Ovary (tissue), 7 donors: ENCODE measurements at regions not wholly inside any gene's neighbourhood (a gene's known extent, or its start where the extent isn't known, plus 50 kb on each side); places are given as distances from the start of the nearest gene placed in this dataset.

Experiments used
- DNase-seq, 5 donors: peaks; one replicate each; pipeline ENCODE4 v3.0.0-alpha.2; 2019 to 2020
- H3K27ac ChIP-seq, 2 donors: fragments of 200-600 bp; one replicate each; pipeline versions ENCODE4 v1.5.1 to v1.8.0; 2019 to 2022
- H3K27me3 ChIP-seq: fragments of 200-600 bp; one replicate; pipeline ENCODE4 v1.8.0; 2022
- H3K36me3 ChIP-seq: fragments of 200-600 bp; sonication (generic); one replicate; pipeline ENCODE4 v1.5.1; 2019
- H3K4me1 ChIP-seq: one replicate; pipeline ENCODE4 v1.8.1; 2013; ENCODE audit warnings: mild to moderate bottlenecking, moderate library complexity; ENCODE audit not compliant: insufficient read depth
- H3K4me3 ChIP-seq: fragments of 200-600 bp; sonication (generic); one replicate; pipeline ENCODE4 v1.5.1; 2017
- H3K9me3 ChIP-seq, 2 donors: fragments of 200-600 bp in 1 of 2; sonication (generic) in 1 of 2; one replicate each; pipeline versions ENCODE4 v1.5.1 to v1.8.1; 2013 to 2019; ENCODE audit warnings: mild to moderate bottlenecking in 1 of 2, moderate library complexity in 1 of 2
- EP300 ChIP-seq: sonication (generic); formaldehyde crosslinking; IDR thresholded peaks from one replicate; pipeline ENCODE4 v1.6.1; 2017; ENCODE audit warnings: antibody characterized with exemption
- POLR2A ChIP-seq: fragments of 450-650 bp; IDR thresholded peaks from one replicate; pipeline ENCODE4 v1.6.1; 2017; ENCODE audit warnings: antibody characterized with exemption, mild to moderate bottlenecking, moderate library complexity
- WGBS, 3 donors: extraction: QIAGEN DNeasy Blood & Tissue Kit in 1 of 3; methylation state at CpG; one replicate each; pipeline versions ENCODE4 v1.1.5 to v1.1.7; 2013 to 2017; 5-methylcytosine and 5-hydroxymethylcytosine counted together
- intact Hi-C, 4 donors: fragments of 100-400 bp; cut with DNase I; formaldehyde crosslinking; loops; one replicate each; pipeline versions ENCODE4 v1.11.0 to v1.15.1; 2022 to 2023
- TF ChIP-seq, protein P1 (sequence below), 3 donors: fragments of 450-650 bp in 2 of 3; fragments of 200-600 bp in 1 of 3; IDR thresholded peaks; one replicate each; pipeline versions ENCODE4 v1.5.1 to v1.8.0; 2016 to 2022; ENCODE audit warnings: antibody characterized with exemption in 3 of 3, mild to moderate bottlenecking in 1 of 3
- donor health status: DM: no; HTN: no; CAD: no; lungs with moderate emphysema.
- donor health status: DM: no; HTN: no; CAD: no.
- donor health status: Bipolar disorder and iron deficiency.
- donor health status: DM: no; HTN: no; CAD: no.
- donor health status: DM: yes; HTN: yes; CAD: no.

DNA sequence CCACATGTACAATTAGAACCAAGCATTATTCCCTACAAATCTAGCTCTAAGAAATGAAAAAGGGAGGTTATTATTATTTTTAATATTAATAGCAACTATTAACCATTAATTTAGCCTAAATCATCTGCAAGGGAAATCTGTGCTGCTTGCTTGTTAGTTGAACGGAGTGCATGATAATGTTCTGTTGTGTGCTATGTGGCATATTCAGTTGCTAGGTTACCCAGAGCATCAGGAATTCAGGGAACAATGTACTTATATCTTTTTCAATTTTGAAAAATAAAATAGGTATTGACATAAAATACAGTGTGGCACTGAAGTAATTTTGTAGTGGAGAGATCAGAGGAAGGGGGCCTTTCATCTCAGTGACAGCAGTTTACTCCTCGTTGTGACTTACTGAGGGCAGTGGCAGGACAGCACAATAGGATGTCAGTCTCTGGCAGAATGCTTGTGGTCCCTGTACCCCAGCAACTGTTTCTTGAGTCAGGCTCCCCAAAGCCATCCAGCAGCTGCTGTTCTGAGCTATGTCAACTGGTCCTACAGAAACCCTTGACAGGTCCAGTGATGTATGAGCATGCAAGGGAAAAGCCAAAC is 173.6 kb downstream of the TMEM161B start:
- H3K4me1 ChIP-seq = no peaks in the 10 kb centered on the region
- 33 to 49% (median 47%) methylated on average over 2 of the region's 2 CpGs for WGBS, 3 donors
- H3K36me3 ChIP-seq = no peaks in the 10 kb centered on the region
- H3K27ac ChIP-seq = no peak overlapping the region
- no peak overlapping the region for H3K4me3 ChIP-seq
- no peaks in the 10 kb centered on the region for H3K9me3 ChIP-seq
- DNase-seq = no peak
- intact Hi-C loops = no loop called here
- TF ChIP-seq EP300 = no peak
- TF ChIP-seq POLR2A = no peak
- TF ChIP-seq, protein P1, sequence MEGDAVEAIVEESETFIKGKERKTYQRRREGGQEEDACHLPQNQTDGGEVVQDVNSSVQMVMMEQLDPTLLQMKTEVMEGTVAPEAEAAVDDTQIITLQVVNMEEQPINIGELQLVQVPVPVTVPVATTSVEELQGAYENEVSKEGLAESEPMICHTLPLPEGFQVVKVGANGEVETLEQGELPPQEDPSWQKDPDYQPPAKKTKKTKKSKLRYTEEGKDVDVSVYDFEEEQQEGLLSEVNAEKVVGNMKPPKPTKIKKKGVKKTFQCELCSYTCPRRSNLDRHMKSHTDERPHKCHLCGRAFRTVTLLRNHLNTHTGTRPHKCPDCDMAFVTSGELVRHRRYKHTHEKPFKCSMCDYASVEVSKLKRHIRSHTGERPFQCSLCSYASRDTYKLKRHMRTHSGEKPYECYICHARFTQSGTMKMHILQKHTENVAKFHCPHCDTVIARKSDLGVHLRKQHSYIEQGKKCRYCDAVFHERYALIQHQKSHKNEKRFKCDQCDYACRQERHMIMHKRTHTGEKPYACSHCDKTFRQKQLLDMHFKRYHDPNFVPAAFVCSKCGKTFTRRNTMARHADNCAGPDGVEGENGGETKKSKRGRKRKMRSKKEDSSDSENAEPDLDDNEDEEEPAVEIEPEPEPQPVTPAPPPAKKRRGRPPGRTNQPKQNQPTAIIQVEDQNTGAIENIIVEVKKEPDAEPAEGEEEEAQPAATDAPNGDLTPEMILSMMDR (IDR thresholded peaks at IDR 0.05) = no peak
- H3K27me3 ChIP-seq = no peaks in the 10 kb centered on the region

DNA sequence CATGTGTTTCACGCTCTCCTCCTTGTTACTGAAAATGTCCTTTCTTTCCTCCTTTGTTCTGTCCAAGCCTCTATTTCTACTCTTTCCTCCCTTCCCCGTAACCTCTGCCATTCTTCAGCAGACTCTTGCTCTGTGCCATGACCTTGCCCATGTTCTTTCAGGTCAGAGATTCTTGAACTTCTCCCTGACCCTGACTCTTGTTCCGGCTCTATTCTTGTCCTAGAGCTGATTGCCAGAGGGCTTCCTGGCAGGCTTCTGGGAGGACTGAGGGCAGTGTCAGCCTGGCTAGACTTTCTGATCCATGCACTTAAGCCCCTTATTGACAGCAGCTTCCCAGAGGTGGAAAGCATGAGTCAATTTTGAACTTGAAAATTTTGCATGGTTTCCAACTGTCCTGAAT is 174.2 kb downstream of the TMEM161B start:
- Histone ChIP-seq H3K9me3 (no peaks in the 10 kb centered on the region), H3K36me3 (no peaks in the 10 kb centered on the region), H3K4me1 (no peaks in the 10 kb centered on the region), H3K4me3 (no peak overlapping the region), H3K27ac (no peak overlapping the region), H3K27me3 (no peaks in the 10 kb centered on the region)
- no peak for DNase-seq
- intact Hi-C loops = no loop called here
- WGBS, 3 donors = 59 to 64% (median 59%) methylated on average over 3 of the region's 3 CpGs
- no peak for TF ChIP-seq POLR2A

DNA sequence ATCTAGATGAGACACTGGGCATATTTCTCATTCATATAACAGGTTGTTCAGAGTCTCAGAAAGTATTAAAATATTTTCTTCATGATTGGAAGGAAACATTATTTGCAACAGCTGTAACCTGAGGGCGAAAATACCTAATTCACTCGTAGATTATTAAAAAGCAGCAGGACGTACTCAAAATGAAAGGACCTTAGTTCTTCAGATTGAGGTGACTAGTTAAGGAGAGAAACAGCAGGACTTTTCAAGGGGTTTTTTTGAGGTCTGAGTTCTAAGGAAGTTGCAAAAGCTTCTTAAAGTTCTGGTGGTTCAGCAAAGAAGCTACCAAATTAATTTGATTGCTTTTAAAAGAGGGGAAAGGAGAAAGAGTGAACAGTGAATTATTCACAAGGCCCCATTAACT is 174.9 kb downstream of the TMEM161B start:
- intact Hi-C loops = no loop called here
- WGBS, 3 donors = 63 to 73% (median 66%) methylated on average over 3 of the region's 3 CpGs
- H3K36me3 ChIP-seq = no peaks in the 10 kb centered on the region
- no peaks in the 10 kb centered on the region for H3K27me3 ChIP-seq
- H3K4me3 ChIP-seq = no peak overlapping the region
- H3K27ac ChIP-seq = no peak overlapping the region
- H3K9me3 ChIP-seq = no peaks in the 10 kb centered on the region
- no peaks in the 10 kb centered on the region for H3K4me1 ChIP-seq
- TF ChIP-seq POLR2A (no peak), EP300 (no peak)
- TF ChIP-seq, protein P1 (IDR thresholded peaks at IDR 0.05) = no peak
- no peak for DNase-seq

DNA sequence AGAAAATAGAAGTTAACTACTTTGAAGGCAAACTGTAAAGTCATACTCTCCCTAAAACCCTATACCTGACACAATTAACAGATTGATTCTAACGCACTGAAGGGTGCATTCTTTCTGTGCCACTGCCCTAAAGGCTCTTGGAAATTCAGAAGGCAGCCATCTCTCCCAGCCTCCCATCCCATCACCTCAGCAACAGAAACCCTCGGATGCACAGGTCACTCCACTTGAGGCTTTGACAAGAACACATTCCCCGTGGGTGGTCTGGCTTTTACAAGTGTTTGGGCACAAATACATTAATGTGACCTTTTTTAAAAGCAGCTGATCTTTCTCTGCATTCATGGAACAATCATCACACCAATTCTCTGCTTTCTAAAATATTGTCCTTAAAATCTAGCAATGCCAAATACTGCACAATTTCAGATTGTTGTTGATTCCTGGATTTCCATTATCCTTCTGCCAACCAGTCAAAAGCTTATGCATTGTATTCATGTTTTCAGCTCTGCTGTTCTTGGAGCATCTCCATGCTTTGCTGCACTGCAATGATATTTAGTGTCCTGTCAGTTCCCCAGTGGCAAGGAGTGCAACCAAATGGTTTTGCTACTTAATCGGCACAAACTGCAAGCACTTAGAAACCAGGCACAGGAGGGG is 175.6 kb downstream of the TMEM161B start:
- Histone ChIP-seq H3K9me3 (no peaks in the 10 kb centered on the region), H3K4me1 (no peaks in the 10 kb centered on the region), H3K27me3 (no peaks in the 10 kb centered on the region), H3K4me3 (no peak overlapping the region), H3K36me3 (no peaks in the 10 kb centered on the region), H3K27ac (no peak overlapping the region)
- intact Hi-C loops = no loop called here
- WGBS, 3 donors = 28 to 37% (median 36%) methylated on average over 4 of the region's 4 CpGs
- no peak for DNase-seq
- TF ChIP-seq POLR2A = no peak
- TF ChIP-seq EP300 = no peak
- TF ChIP-seq, protein P1 (IDR thresholded peaks at IDR 0.05) = no peak

DNA sequence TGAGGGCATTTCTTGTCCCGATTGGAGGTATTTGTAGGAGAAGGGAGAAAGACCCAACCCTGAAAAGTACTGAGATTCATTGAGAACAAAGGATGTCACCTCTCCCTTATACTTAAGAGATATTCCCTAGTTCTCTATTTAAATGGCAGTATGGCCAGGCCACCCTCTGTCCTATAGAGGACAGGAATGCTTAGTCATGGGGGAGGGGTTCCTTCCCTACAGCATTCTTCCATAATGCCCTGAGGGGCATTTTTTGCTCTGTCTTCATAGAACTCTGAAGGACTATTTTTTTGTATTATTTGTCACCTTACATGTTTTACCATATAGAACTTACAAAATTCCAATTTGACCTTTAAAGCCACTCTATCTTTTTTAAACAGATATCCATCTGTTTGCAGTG is 176.3 kb downstream of the TMEM161B start:
- TF ChIP-seq, protein P1 (IDR thresholded peaks at IDR 0.05) = no peak
- TF ChIP-seq POLR2A (no peak), EP300 (no peak)
- no peak overlapping the region for H3K27ac ChIP-seq
- no peaks in the 10 kb centered on the region for H3K27me3 ChIP-seq
- no peak overlapping the region for H3K4me3 ChIP-seq
- no peaks in the 10 kb centered on the region for H3K9me3 ChIP-seq
- DNase-seq = no peak
- WGBS, 3 donors = 31 to 39% (median 34%) methylated on average over 1 of the region's 1 CpG
- H3K36me3 ChIP-seq = no peaks in the 10 kb centered on the region
- no peaks in the 10 kb centered on the region for H3K4me1 ChIP-seq
- intact Hi-C loops = no loop called here
